ENCODE measurements at regions not wholly inside any gene's neighbourhood (a gene's known extent, or its start where the extent isn't known, plus 50 kb on each side); places are given as distances from the start of the nearest gene placed in this dataset.

- ChIA-PET CTCF (no interaction called here), POLR2A (ENCODE audit: unreplicated experiment) (no interaction called here)
- no peak overlapping the region for H3K27ac ChIP-seq
- H3K9me2 ChIP-seq (ENCODE audit: insufficient read depth) = no peaks in the 10 kb centered on the region
- no TSS peak for BruUV-seq (replicated peaks)
- H2AFZ ChIP-seq = no peak overlapping the region
- TF ChIP-seq EZH2 (IDR thresholded peaks at IDR 0.05; ENCODE audit: low read depth) (no peak), CTCF (conservative IDR thresholded peaks at IDR 0.05) (no peak)
- no peak overlapping the region for H3K4me2 ChIP-seq
- H4K20me1 ChIP-seq (ENCODE audit: insufficient read depth) = no peaks in the 10 kb centered on the region
- H3K36me3 ChIP-seq (ENCODE audit: low read depth) = no peaks in the 10 kb centered on the region
- DNase-seq = no peak
- H3K4me3 ChIP-seq = no peak overlapping the region
- intact Hi-C loops (cut with micrococcal nuclease; ENCODE audit: unreplicated experiment) = no loop called here
- H3F3A ChIP-seq (ENCODE audit: insufficient read depth, low read depth) = no peaks in the 10 kb centered on the region
- no peaks in the 10 kb centered on the region for H3K9me3 ChIP-seq (ENCODE audit: insufficient read depth, low read depth)
- no peaks in the 10 kb centered on the region for H3K79me2 ChIP-seq (ENCODE audit: low read depth)
- H3K27me3 ChIP-seq (ENCODE audit: insufficient read depth, low read depth) = no peaks in the 10 kb centered on the region
- H3K4me1 ChIP-seq (replicated peaks; ENCODE audit: insufficient read depth) = no peaks in the 10 kb centered on the region
Observed at GRCh38 chr5:145104106-145104505, 731.0 kb downstream of the PRELID2 start.

GRCh38 chr5:145101246-145101645 lies 733.9 kb downstream of the PRELID2 start:
- Histone ChIP-seq H3K79me2 (ENCODE audit: low read depth) (no peaks in the 10 kb centered on the region), H3K4me3 (no peak overlapping the region), H3K36me3 (ENCODE audit: low read depth) (no peaks in the 10 kb centered on the region), H3K4me2 (no peak overlapping the region), H3K27me3 (ENCODE audit: insufficient read depth, low read depth) (no peaks in the 10 kb centered on the region), H3K27ac (no peak overlapping the region), H2AFZ (no peak overlapping the region), H3K9me3 (ENCODE audit: insufficient read depth, low read depth) (no peaks in the 10 kb centered on the region), H3K4me1 (replicated peaks; ENCODE audit: insufficient read depth) (no peaks in the 10 kb centered on the region), H3F3A (ENCODE audit: insufficient read depth, low read depth) (no peaks in the 10 kb centered on the region), H3K9me2 (ENCODE audit: insufficient read depth) (no peaks in the 10 kb centered on the region), H4K20me1 (ENCODE audit: insufficient read depth) (no peaks in the 10 kb centered on the region)
- ChIA-PET CTCF (no interaction called here), POLR2A (ENCODE audit: unreplicated experiment) (no interaction called here)
- no peak for DNase-seq
- BruUV-seq (replicated peaks) = no TSS peak
- TF ChIP-seq EZH2 (IDR thresholded peaks at IDR 0.05; ENCODE audit: low read depth) (no peak), CTCF (conservative IDR thresholded peaks at IDR 0.05) (peak; percentile 46)
- intact Hi-C loops (cut with micrococcal nuclease; ENCODE audit: unreplicated experiment) = no loop called here

GRCh38 chr5:145090115-145090514 lies 745.0 kb downstream of the PRELID2 start:
- no peaks in the 10 kb centered on the region for H3K4me1 ChIP-seq (replicated peaks; ENCODE audit: insufficient read depth)
- H3K27me3 ChIP-seq (ENCODE audit: insufficient read depth, low read depth) = no peaks in the 10 kb centered on the region
- H3K4me2 ChIP-seq = no peak overlapping the region
- TF ChIP-seq EZH2 (IDR thresholded peaks at IDR 0.05; ENCODE audit: low read depth) (no peak), CTCF (conservative IDR thresholded peaks at IDR 0.05) (no peak)
- H3K27ac ChIP-seq = no peak overlapping the region
- H3K36me3 ChIP-seq (ENCODE audit: low read depth) = no peaks in the 10 kb centered on the region
- 0 out of 2 replicates have a peak, but pooled peaks cover 3% of the 10 kb centered on the region for H3K9me3 ChIP-seq (ENCODE audit: insufficient read depth, low read depth)
- no peak overlapping the region for H2AFZ ChIP-seq
- POLR2A ChIA-PET (ENCODE audit: unreplicated experiment) = no interaction called here
- H4K20me1 ChIP-seq (ENCODE audit: insufficient read depth) = no peaks in the 10 kb centered on the region
- no peaks in the 10 kb centered on the region for H3K79me2 ChIP-seq (ENCODE audit: low read depth)
- H3K9me2 ChIP-seq (ENCODE audit: insufficient read depth) = no peaks in the 10 kb centered on the region
- intact Hi-C loops (cut with micrococcal nuclease; ENCODE audit: unreplicated experiment) = no loop called here
- BruUV-seq (replicated peaks) = no TSS peak
- DNase-seq = no peak
- no peak overlapping the region for H3K4me3 ChIP-seq
- CTCF ChIA-PET = no interaction called here
- H3F3A ChIP-seq (ENCODE audit: insufficient read depth, low read depth) = no peaks in the 10 kb centered on the region
